ENCODE measurements at regions not wholly inside any gene's neighbourhood (a gene's known extent, or its start where the extent isn't known, plus 50 kb on each side); places are given as distances from the start of the nearest gene placed in this dataset.

GRCh38 chr1:65097076-65097475, 50.9 kb upstream of the AK4 start:
- no peak for DNase-seq (ENCODE audit: low read depth, low spot score)
